B cell (primary cell): ENCODE measurements at regions not wholly inside any gene's neighbourhood (a gene's known extent, or its start where the extent isn't known, plus 50 kb on each side); places are given as distances from the start of the nearest gene placed in this dataset.

Source experiments
- ATAC-seq: fragments of 200-7000 bp; cut with Tn5 transposase; one replicate; pipeline ENCODE4 v1.10.0; 2021; ENCODE audit warnings: low read depth, mild to moderate bottlenecking, moderate number of reproducible peaks, moderate library complexity
- CTCF ChIA-PET: fragments of 350-600 bp; sonication (Branson Sonifier 250); formaldehyde crosslinking; loops from one replicate; lab custom pipeline; 2021; ENCODE audit warnings: antibody characterized with exemption, inconsistent platforms; lab: Charles Lee
- POLR2A ChIA-PET: fragments of 350-600 bp; sonication (Branson Sonifier 250); formaldehyde crosslinking; loops from one replicate; lab custom pipeline; 2021; ENCODE audit warnings: antibody characterized with exemption; lab: Charles Lee
- DNase-seq: peaks from one replicate; pipeline ENCODE4 v3.0.0; 2013
- H2AFZ ChIP-seq: 2 replicates; pipeline ENCODE4 v1.6.1; 2012; ENCODE audit warnings: mild to moderate bottlenecking, low read depth, low read length; ENCODE audit not compliant: insufficient read depth, poor library complexity, severe bottlenecking
- H3K27ac ChIP-seq, 2 donors: 1 replicate in 1 of 2; 2 replicates in 1 of 2; pipeline ENCODE4 v1.5.1; 2012 to 2013; ENCODE audit warnings: low read length in 2 of 2, mild to moderate bottlenecking in 2 of 2, moderate library complexity in 1 of 2
- H3K27me3 ChIP-seq, 4 experiments: fragments of 200-600 bp in 1 of 4; sonication (generic) in 1 of 4; replicated peaks in 1 of 4; 1 replicate in 2 of 4; 2 replicates in 2 of 4; pipeline versions ENCODE4 v1.6.1 to v1.7.0; 2013 to 2016; ENCODE audit warnings: low read length in 3 of 4, mild to moderate bottlenecking in 2 of 4, mixed read lengths in 1 of 4, moderate library complexity in 1 of 4; ENCODE audit not compliant: insufficient read depth in 4 of 4, control insufficient read depth in 3 of 4; ENCODE audit errors: control extremely low read depth in 1 of 4
- H3K36me3 ChIP-seq, 2 experiments: replicated peaks in 1 of 2; 1 replicate in 1 of 2; 2 replicates in 1 of 2; pipeline versions ENCODE4 v1.6.1 to v1.7.1; 2013; ENCODE audit warnings: low read length in 1 of 2; ENCODE audit not compliant: insufficient read depth in 2 of 2, control insufficient read depth in 1 of 2; ENCODE audit errors: control extremely low read depth in 1 of 2, extremely low read depth in 1 of 2
- H3K4me1 ChIP-seq, 2 donors: fragments of 200-600 bp in 1 of 2; sonication (generic) in 1 of 2; 1 replicate in 1 of 2; 2 replicates in 1 of 2; pipeline versions ENCODE4 v1.5.1 to v1.6.1; 2013 to 2017; ENCODE audit warnings: low read length in 2 of 2; ENCODE audit not compliant: control insufficient read depth in 2 of 2, insufficient read depth in 2 of 2
- H3K4me2 ChIP-seq: replicated peaks from 2 replicates; pipeline ENCODE3; 2012; ENCODE audit warnings: mild to moderate bottlenecking, low read depth, low read length; ENCODE audit not compliant: poor library complexity, severe bottlenecking
- H3K4me3 ChIP-seq, 5 experiments: fragments of 200-600 bp in 1 of 5; sonication (generic) in 1 of 5; 1 replicate in 3 of 5; 2 replicates in 2 of 5; pipeline versions ENCODE4 v1.5.1 to v1.7.0; 2011 to 2016; ENCODE audit warnings: low read length in 4 of 5, mild to moderate bottlenecking in 4 of 5, low read depth in 2 of 5, control low read depth in 1 of 5, moderate library complexity in 1 of 5; ENCODE audit not compliant: insufficient read depth in 1 of 5; ENCODE audit errors: control extremely low read depth in 1 of 5, extremely low read depth in 1 of 5
- H3K79me2 ChIP-seq: fragments of 200-600 bp; sonication (generic); one replicate; pipeline ENCODE4 v1.6.0; 2016; ENCODE audit warnings: low read length; ENCODE audit not compliant: control insufficient read depth, insufficient read depth
- H3K9ac ChIP-seq: fragments of 200-600 bp; sonication (generic); 2 replicates; pipeline ENCODE4 v1.6.1; 2017; ENCODE audit warnings: mild to moderate bottlenecking, low read length, moderate library complexity
- H3K9me3 ChIP-seq, 3 donors: one replicate each; pipeline versions ENCODE4 v1.6.1 to v1.7.1; 2013; ENCODE audit warnings: low read length in 2 of 3; ENCODE audit not compliant: control insufficient read depth in 2 of 3, insufficient read depth in 1 of 3; ENCODE audit errors: control extremely low read depth in 1 of 3
- H4K20me1 ChIP-seq: 2 replicates; pipeline ENCODE4 v1.6.0; 2012; ENCODE audit warnings: mild to moderate bottlenecking, low read length; ENCODE audit not compliant: insufficient read depth, control insufficient read depth, poor library complexity, severe bottlenecking
- H3K27ac Mint-ChIP-seq: one replicate; pipeline ENCODE4 v1.8.0; 2021; ENCODE audit warnings: mixed read lengths
- H3K27me3 Mint-ChIP-seq: one replicate; pipeline ENCODE4 v1.8.0; 2021; ENCODE audit warnings: mixed read lengths
- H3K4me1 Mint-ChIP-seq: one replicate; pipeline ENCODE4 v1.8.0; 2021; ENCODE audit warnings: mixed read lengths
- H3K4me3 Mint-ChIP-seq: one replicate; pipeline ENCODE4 v1.8.0; 2021; ENCODE audit warnings: mixed read lengths
- H3K9me3 Mint-ChIP-seq: one replicate; pipeline ENCODE4 v1.8.0; 2022; ENCODE audit warnings: mixed read lengths; ENCODE audit not compliant: insufficient read depth
- EZH2 ChIP-seq: IDR thresholded peaks from 2 replicates; pipeline ENCODE4 v1.6.1; 2012; ENCODE audit warnings: borderline replicate concordance, low read depth, mild to moderate bottlenecking, moderate library complexity, low read length; ENCODE audit not compliant: insufficient read depth, poor library complexity, severe bottlenecking
- WGBS: methylation state at CpG from one replicate; pipeline ENCODE4 v1.1.5; 2013; ENCODE audit warnings: missing lambda C conversion rate; ENCODE audit not compliant: insufficient coverage; 5-methylcytosine and 5-hydroxymethylcytosine counted together
- intact Hi-C: fragments of 100-400 bp; cut with micrococcal nuclease; formaldehyde crosslinking; loops from one replicate; pipeline ENCODE4 v1.10.0; 2022
- TF ChIP-seq, protein P1 (sequence below): fragments of 200-600 bp; IDR thresholded peaks from one replicate; pipeline ENCODE4 v1.8.0; 2022; ENCODE audit warnings: antibody characterized with exemption, mild to moderate bottlenecking

DNA sequence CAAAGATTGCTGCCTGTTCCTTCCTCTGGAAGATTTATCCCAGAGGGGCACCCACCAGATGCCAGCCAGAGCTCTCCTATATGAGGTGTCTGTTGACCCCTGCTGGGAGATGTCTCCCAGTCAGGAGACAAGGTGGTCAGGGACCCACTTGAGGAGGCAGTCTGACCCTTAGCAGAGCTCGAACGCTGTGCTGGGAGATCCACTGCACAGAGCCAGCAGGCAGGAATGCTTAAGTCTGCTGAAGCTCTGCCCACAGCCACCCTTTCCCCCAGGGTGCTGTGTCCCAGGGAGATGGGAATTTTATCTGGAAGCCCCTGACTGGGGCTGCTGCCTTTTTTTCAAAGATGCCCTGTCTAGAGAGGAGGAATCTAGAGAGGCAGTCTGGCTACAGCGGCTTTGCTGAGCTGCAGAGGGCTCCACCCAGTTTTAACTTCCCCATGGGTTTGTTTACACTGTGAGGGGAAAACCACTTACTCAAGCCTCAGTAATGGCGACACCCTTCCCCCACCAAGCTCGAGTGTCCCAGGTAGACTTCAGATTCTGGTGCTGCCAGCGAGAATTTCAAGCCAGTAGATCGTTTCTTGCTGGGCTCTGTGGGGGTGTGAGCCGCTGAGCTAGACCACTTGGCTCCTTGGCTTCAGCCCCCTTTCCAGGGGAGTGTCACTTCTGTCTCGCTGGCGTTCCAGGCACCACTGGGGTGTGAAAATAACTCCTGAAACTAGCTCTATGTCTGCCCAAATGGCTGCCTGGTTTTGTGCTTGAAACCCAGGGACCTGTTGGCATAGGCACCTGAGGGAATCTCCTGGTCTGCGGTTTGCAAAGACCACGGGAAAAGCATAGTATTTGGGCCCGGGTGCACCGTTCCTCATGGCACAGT is 51.1 kb upstream of the PDC start:
- ChIA-PET CTCF (no interaction called here), POLR2A (interaction anchor here (0.6 kb wide), 1 partner anchor 315 kb away, joined by 3 read pairs; no protein-coding TSS in a partner anchor)
- Histone ChIP-seq H2AFZ (peak overlapping the region; percentile 80), H3K9me3 (peaks cover 0 to 17% (median 0%) of the 10 kb centered on the region in 3 donors), H4K20me1 (no peaks in the 10 kb centered on the region), H3K27ac (peak overlapping the region; percentile 7 to 24), H3K27me3 (no peaks in the 10 kb centered on the region), H3K4me3 (peak overlapping the region in 3 of 5 experiments; percentile 5 to 38 (median 9)), H3K36me3 (no peaks in the 10 kb centered on the region), H3K79me2 (no peaks in the 10 kb centered on the region), H3K9ac (peak overlapping the region; percentile 25), H3K4me2 (peak overlapping the region; percentile 58), H3K4me1 (peaks cover 18 to 23% of the 10 kb centered on the region in 2 donors)
- Mint-ChIP-seq H3K4me1 (peaks cover 25% of the 10 kb centered on the region), H3K27ac (peak overlapping the region; percentile 91), H3K9me3 (peaks cover 6% of the 10 kb centered on the region), H3K4me3 (peak overlapping the region; percentile 69), H3K27me3 (no peaks in the 10 kb centered on the region)
- 78% methylated on average over 11 of the region's 14 CpGs for WGBS
- peak; percentile 91 for ATAC-seq
- peak; percentile 68 for DNase-seq
- TF ChIP-seq EZH2, result no peak
- TF ChIP-seq, protein P1, sequence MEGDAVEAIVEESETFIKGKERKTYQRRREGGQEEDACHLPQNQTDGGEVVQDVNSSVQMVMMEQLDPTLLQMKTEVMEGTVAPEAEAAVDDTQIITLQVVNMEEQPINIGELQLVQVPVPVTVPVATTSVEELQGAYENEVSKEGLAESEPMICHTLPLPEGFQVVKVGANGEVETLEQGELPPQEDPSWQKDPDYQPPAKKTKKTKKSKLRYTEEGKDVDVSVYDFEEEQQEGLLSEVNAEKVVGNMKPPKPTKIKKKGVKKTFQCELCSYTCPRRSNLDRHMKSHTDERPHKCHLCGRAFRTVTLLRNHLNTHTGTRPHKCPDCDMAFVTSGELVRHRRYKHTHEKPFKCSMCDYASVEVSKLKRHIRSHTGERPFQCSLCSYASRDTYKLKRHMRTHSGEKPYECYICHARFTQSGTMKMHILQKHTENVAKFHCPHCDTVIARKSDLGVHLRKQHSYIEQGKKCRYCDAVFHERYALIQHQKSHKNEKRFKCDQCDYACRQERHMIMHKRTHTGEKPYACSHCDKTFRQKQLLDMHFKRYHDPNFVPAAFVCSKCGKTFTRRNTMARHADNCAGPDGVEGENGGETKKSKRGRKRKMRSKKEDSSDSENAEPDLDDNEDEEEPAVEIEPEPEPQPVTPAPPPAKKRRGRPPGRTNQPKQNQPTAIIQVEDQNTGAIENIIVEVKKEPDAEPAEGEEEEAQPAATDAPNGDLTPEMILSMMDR, result no peak
- intact Hi-C loops, result no loop called here
